ENCODE measurements at regions not wholly inside any gene's neighbourhood (a gene's known extent, or its start where the extent isn't known, plus 50 kb on each side); places are given as distances from the start of the nearest gene placed in this dataset.
"Not testable (repeated sequence)": the region's sequence is repeated elsewhere in the genome, so short reads cannot be mapped to it uniquely, and the experiment has no call there.

GRCh38 chr3:90062631-90063200 is 955.3 kb downstream of the EPHA3 start:
- DNase-seq (ENCODE audit: low read depth in 2 of 2): no peak

- DNase-seq (ENCODE audit: low read depth in 2 of 2): no peak
These were observed 961.4 kb downstream of the EPHA3 start for GRCh38 chr3:90068783-90069182.

- DNase-seq (ENCODE audit: low read depth in 2 of 2): no peak
These were observed 962.3 kb downstream of the EPHA3 start for GRCh38 chr3:90069748-90070147.

- no peak for DNase-seq (ENCODE audit: low read depth in 2 of 2)
These were observed 968.7 kb downstream of the EPHA3 start for GRCh38 chr3:90076136-90076535.

GRCh38 chr3:90080988-90081387 is 973.6 kb downstream of the EPHA3 start:
- DNase-seq (ENCODE audit: low read depth in 2 of 2): no peak

GRCh38 chr3:90086297-90086696 is 978.9 kb downstream of the EPHA3 start:
- DNase-seq (ENCODE audit: low read depth in 2 of 2): not testable (repeated sequence)

GRCh38 chr3:90087703-90088102 is 980.3 kb downstream of the EPHA3 start:
- DNase-seq (ENCODE audit: low read depth in 2 of 2): no peak

- peak in 1 of 2 experiments; percentile 6 for DNase-seq (ENCODE audit: low read depth in 2 of 2)
These were observed 984.1 kb downstream of the EPHA3 start for GRCh38 chr3:90091549-90091948.

GRCh38 chr3:90092994-90093393 is 985.6 kb downstream of the EPHA3 start:
- DNase-seq (ENCODE audit: low read depth in 2 of 2): no peak

GRCh38 chr3:90095811-90096210 is 988.4 kb downstream of the EPHA3 start:
- no peak for DNase-seq (ENCODE audit: low read depth in 2 of 2)

GRCh38 chr3:90099493-90099892 is 992.1 kb downstream of the EPHA3 start:
- no peak for DNase-seq (ENCODE audit: low read depth in 2 of 2)

- no peak for DNase-seq (ENCODE audit: low read depth in 2 of 2)
These were observed 994.7 kb downstream of the EPHA3 start for GRCh38 chr3:90102146-90102545.

- DNase-seq (ENCODE audit: low read depth in 2 of 2): no peak
These were observed 1013.9 kb downstream of the EPHA3 start for GRCh38 chr3:90121326-90121725.

GRCh38 chr3:90128391-90128790 is 1021.0 kb downstream of the EPHA3 start:
- no peak for DNase-seq (ENCODE audit: low read depth in 2 of 2)

GRCh38 chr3:90129730-90130129 is 1022.3 kb downstream of the EPHA3 start:
- no peak for DNase-seq (ENCODE audit: low read depth in 2 of 2)

- no peak for DNase-seq (ENCODE audit: low read depth in 2 of 2)
These were observed 1024.8 kb downstream of the EPHA3 start for GRCh38 chr3:90132197-90132596.

- DNase-seq (ENCODE audit: low read depth in 2 of 2): no peak
These were observed 1026.7 kb downstream of the EPHA3 start for GRCh38 chr3:90134090-90134489.

- DNase-seq (ENCODE audit: low read depth in 2 of 2): no peak
These were observed 1029.2 kb downstream of the EPHA3 start for GRCh38 chr3:90136456-90137191.

- DNase-seq (ENCODE audit: low read depth in 2 of 2): no peak
These were observed 1037.9 kb downstream of the EPHA3 start for GRCh38 chr3:90145094-90145860.

GRCh38 chr3:90180096-90180495 is 1072.7 kb downstream of the EPHA3 start:
- no peak for DNase-seq (ENCODE audit: low read depth in 2 of 2)

- DNase-seq (ENCODE audit: low read depth in 2 of 2): no peak
These were observed 1073.1 kb downstream of the EPHA3 start for GRCh38 chr3:90180543-90180942.

GRCh38 chr3:90182291-90182976 is 1075.0 kb downstream of the EPHA3 start:
- peak in 1 of 2 experiments; percentile 2 for DNase-seq (ENCODE audit: low read depth in 2 of 2)
